GM13977 (cell line): ENCODE measurements at regions not wholly inside any gene's neighbourhood (a gene's known extent, or its start where the extent isn't known, plus 50 kb on each side); places are given as distances from the start of the nearest gene placed in this dataset.

Experiments
- DNase-seq: peaks from one replicate; pipeline ENCODE4 v3.0.0; 2012; ENCODE audit warnings: low spot score
- in situ Hi-C: fragments of 300-500 bp; cut with MboI; formaldehyde crosslinking; loops from one replicate; pipeline ENCODE4 v1.12.0; 2022; ENCODE audit warnings: low sequenced_read_pairs, low pct_unique_long_range_greater_than_20kb, mixed read lengths, inconsistent platforms; ENCODE audit not compliant: unreplicated experiment
- TF ChIP-seq, protein P1 (sequence below): IDR thresholded peaks from 2 replicates; pipeline ENCODE4 v1.5.1; 2012; ENCODE audit warnings: mild to moderate bottlenecking, control low read depth; ENCODE audit not compliant: insufficient read depth; ENCODE audit errors: extremely low read depth, missing control alignments

- no peak for DNase-seq
- TF ChIP-seq, protein P1, sequence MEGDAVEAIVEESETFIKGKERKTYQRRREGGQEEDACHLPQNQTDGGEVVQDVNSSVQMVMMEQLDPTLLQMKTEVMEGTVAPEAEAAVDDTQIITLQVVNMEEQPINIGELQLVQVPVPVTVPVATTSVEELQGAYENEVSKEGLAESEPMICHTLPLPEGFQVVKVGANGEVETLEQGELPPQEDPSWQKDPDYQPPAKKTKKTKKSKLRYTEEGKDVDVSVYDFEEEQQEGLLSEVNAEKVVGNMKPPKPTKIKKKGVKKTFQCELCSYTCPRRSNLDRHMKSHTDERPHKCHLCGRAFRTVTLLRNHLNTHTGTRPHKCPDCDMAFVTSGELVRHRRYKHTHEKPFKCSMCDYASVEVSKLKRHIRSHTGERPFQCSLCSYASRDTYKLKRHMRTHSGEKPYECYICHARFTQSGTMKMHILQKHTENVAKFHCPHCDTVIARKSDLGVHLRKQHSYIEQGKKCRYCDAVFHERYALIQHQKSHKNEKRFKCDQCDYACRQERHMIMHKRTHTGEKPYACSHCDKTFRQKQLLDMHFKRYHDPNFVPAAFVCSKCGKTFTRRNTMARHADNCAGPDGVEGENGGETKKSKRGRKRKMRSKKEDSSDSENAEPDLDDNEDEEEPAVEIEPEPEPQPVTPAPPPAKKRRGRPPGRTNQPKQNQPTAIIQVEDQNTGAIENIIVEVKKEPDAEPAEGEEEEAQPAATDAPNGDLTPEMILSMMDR, result no peak
- in situ Hi-C loops, result no loop called here
Measured at GRCh38 chr3:104530934-104531333, 835.8 kb upstream of the ALCAM start.

DNA sequence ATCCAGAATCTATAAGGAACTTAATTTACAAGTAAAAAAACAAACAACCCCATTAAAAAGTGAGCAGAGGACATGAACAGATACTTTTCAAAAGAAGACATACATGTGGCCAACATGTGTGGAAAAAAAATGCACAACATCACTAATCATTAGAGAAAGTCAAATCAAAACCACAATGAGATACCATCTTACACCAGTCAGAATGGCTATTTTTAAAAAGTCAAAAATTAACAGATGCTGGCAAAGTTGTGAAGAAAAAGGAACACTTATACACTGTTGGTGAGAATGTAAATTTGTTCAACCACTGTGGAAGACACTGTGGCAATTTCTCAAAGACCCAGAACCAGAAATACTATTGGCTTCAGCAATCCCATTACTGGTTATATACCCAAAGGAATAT is 830.0 kb upstream of the ALCAM start:
- TF ChIP-seq, protein P1, result no peak
- no peak for DNase-seq
- in situ Hi-C loops, result no loop called here

- in situ Hi-C loops, result no loop called here
- DNase-seq, result no peak
- TF ChIP-seq, protein P1, result no peak
Measured at GRCh38 chr3:104537323-104537722, 829.4 kb upstream of the ALCAM start.

DNA sequence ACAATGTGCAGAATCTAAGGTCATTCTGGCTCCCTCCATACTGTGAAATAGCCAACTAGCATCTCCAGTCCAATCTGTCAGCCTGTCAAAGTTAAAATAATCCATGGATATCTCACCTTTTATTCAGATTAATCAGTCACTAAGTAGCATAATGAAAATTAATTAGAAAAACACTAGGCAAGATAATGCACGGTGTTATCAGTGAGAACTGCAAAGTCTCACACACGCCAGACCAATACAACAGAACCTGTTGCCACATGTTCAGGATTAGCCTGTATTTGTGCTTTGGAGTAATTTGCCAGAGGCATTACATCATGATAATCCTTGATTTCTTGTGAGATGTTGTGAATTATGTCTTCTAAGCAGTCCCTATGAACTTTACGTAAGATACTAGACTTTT is 820.4 kb upstream of the ALCAM start:
- TF ChIP-seq, protein P1, result no peak
- no peak for DNase-seq
- in situ Hi-C loops, result no loop called here

- in situ Hi-C loops, result no loop called here
- TF ChIP-seq, protein P1, result no peak
- no peak for DNase-seq
Measured at GRCh38 chr3:104547031-104547430, 819.7 kb upstream of the ALCAM start.

- TF ChIP-seq, protein P1, result no peak
- in situ Hi-C loops, result no loop called here
- DNase-seq, result no peak
Measured at GRCh38 chr3:104548401-104548800, 818.3 kb upstream of the ALCAM start.
